ENCODE measurements at regions not wholly inside any gene's neighbourhood (a gene's known extent, or its start where the extent isn't known, plus 50 kb on each side); places are given as distances from the start of the nearest gene placed in this dataset.

- Histone ChIP-seq H3K36me3 (ENCODE audit: insufficient read depth, low read length) (no peaks in the 10 kb centered on the region), H3K9me3 (ENCODE audit: low read length) (no peaks in the 10 kb centered on the region), H3K4me1 (ENCODE audit: insufficient read depth, low read length) (no peaks in the 10 kb centered on the region), H2AFZ (ENCODE audit: low read depth, low read length) (no peak overlapping the region), H3K4me3 (ENCODE audit: low read length) (no peak overlapping the region), H3K27me3 (ENCODE audit: insufficient read depth, low read length) (no peaks in the 10 kb centered on the region)
Measured at GRCh38 chr4:58272311-58272710, 1162.1 kb upstream of the IGFBP7 start.

GRCh38 chr4:58265734-58266133 is 1155.5 kb upstream of the IGFBP7 start:
- Histone ChIP-seq H3K36me3 (ENCODE audit: insufficient read depth, low read length) (no peaks in the 10 kb centered on the region), H3K27me3 (ENCODE audit: insufficient read depth, low read length) (no peaks in the 10 kb centered on the region), H3K4me1 (ENCODE audit: insufficient read depth, low read length) (no peaks in the 10 kb centered on the region), H2AFZ (ENCODE audit: low read depth, low read length) (no peak overlapping the region), H3K4me3 (ENCODE audit: low read length) (no peak overlapping the region), H3K9me3 (ENCODE audit: low read length) (no peaks in the 10 kb centered on the region)

GRCh38 chr4:58261526-58261925 is 1151.3 kb upstream of the IGFBP7 start:
- H3K4me1 ChIP-seq (ENCODE audit: insufficient read depth, low read length), result no peaks in the 10 kb centered on the region
- no peaks in the 10 kb centered on the region for H3K36me3 ChIP-seq (ENCODE audit: insufficient read depth, low read length)
- H3K4me3 ChIP-seq (ENCODE audit: low read length), result no peak overlapping the region
- no peaks in the 10 kb centered on the region for H3K9me3 ChIP-seq (ENCODE audit: low read length)
- H3K27me3 ChIP-seq (ENCODE audit: insufficient read depth, low read length), result no peaks in the 10 kb centered on the region
- H2AFZ ChIP-seq (ENCODE audit: low read depth, low read length), result no peak overlapping the region

- H3K9me3 ChIP-seq (ENCODE audit: low read length), result no peaks in the 10 kb centered on the region
- H2AFZ ChIP-seq (ENCODE audit: low read depth, low read length), result no peak overlapping the region
- no peaks in the 10 kb centered on the region for H3K4me1 ChIP-seq (ENCODE audit: insufficient read depth, low read length)
- no peaks in the 10 kb centered on the region for H3K36me3 ChIP-seq (ENCODE audit: insufficient read depth, low read length)
- H3K27me3 ChIP-seq (ENCODE audit: insufficient read depth, low read length), result no peaks in the 10 kb centered on the region
- no peak overlapping the region for H3K4me3 ChIP-seq (ENCODE audit: low read length)
Measured at GRCh38 chr4:58254291-58254690, 1144.1 kb upstream of the IGFBP7 start.

GRCh38 chr4:58252656-58253055 is 1142.5 kb upstream of the IGFBP7 start:
- H3K36me3 ChIP-seq (ENCODE audit: insufficient read depth, low read length), result no peaks in the 10 kb centered on the region
- no peak overlapping the region for H3K4me3 ChIP-seq (ENCODE audit: low read length)
- H3K4me1 ChIP-seq (ENCODE audit: insufficient read depth, low read length), result no peaks in the 10 kb centered on the region
- H3K9me3 ChIP-seq (ENCODE audit: low read length), result no peaks in the 10 kb centered on the region
- no peaks in the 10 kb centered on the region for H3K27me3 ChIP-seq (ENCODE audit: insufficient read depth, low read length)
- no peak overlapping the region for H2AFZ ChIP-seq (ENCODE audit: low read depth, low read length)

- Histone ChIP-seq H2AFZ (ENCODE audit: low read depth, low read length) (no peak overlapping the region), H3K4me1 (ENCODE audit: insufficient read depth, low read length) (no peaks in the 10 kb centered on the region), H3K4me3 (ENCODE audit: low read length) (no peak overlapping the region), H3K9me3 (ENCODE audit: low read length) (no peaks in the 10 kb centered on the region), H3K27me3 (ENCODE audit: insufficient read depth, low read length) (no peaks in the 10 kb centered on the region), H3K36me3 (ENCODE audit: insufficient read depth, low read length) (no peaks in the 10 kb centered on the region)
Measured at GRCh38 chr4:58247792-58248191, 1137.6 kb upstream of the IGFBP7 start.

GRCh38 chr4:58225460-58225859 is 1115.3 kb upstream of the IGFBP7 start:
- Histone ChIP-seq H3K4me1 (ENCODE audit: insufficient read depth, low read length) (no peaks in the 10 kb centered on the region), H3K27me3 (ENCODE audit: insufficient read depth, low read length) (no peaks in the 10 kb centered on the region), H3K36me3 (ENCODE audit: insufficient read depth, low read length) (no peaks in the 10 kb centered on the region), H2AFZ (ENCODE audit: low read depth, low read length) (no peak overlapping the region), H3K9me3 (ENCODE audit: low read length) (no peaks in the 10 kb centered on the region), H3K4me3 (ENCODE audit: low read length) (no peak overlapping the region)

GRCh38 chr4:58219179-58219578 is 1109.0 kb upstream of the IGFBP7 start:
- no peaks in the 10 kb centered on the region for H3K27me3 ChIP-seq (ENCODE audit: insufficient read depth, low read length)
- no peak overlapping the region for H3K4me3 ChIP-seq (ENCODE audit: low read length)
- H3K4me1 ChIP-seq (ENCODE audit: insufficient read depth, low read length), result no peaks in the 10 kb centered on the region
- H3K9me3 ChIP-seq (ENCODE audit: low read length), result no peaks in the 10 kb centered on the region
- no peak overlapping the region for H2AFZ ChIP-seq (ENCODE audit: low read depth, low read length)
- H3K36me3 ChIP-seq (ENCODE audit: insufficient read depth, low read length), result no peaks in the 10 kb centered on the region

GRCh38 chr4:58216461-58216860 is 1106.3 kb upstream of the IGFBP7 start:
- H2AFZ ChIP-seq (ENCODE audit: low read depth, low read length), result no peak overlapping the region
- H3K4me1 ChIP-seq (ENCODE audit: insufficient read depth, low read length), result no peaks in the 10 kb centered on the region
- no peaks in the 10 kb centered on the region for H3K9me3 ChIP-seq (ENCODE audit: low read length)
- H3K4me3 ChIP-seq (ENCODE audit: low read length), result no peak overlapping the region
- no peaks in the 10 kb centered on the region for H3K36me3 ChIP-seq (ENCODE audit: insufficient read depth, low read length)
- no peaks in the 10 kb centered on the region for H3K27me3 ChIP-seq (ENCODE audit: insufficient read depth, low read length)

- no peaks in the 10 kb centered on the region for H3K4me1 ChIP-seq (ENCODE audit: insufficient read depth, low read length)
- no peak overlapping the region for H3K4me3 ChIP-seq (ENCODE audit: low read length)
- no peaks in the 10 kb centered on the region for H3K9me3 ChIP-seq (ENCODE audit: low read length)
- H2AFZ ChIP-seq (ENCODE audit: low read depth, low read length), result no peak overlapping the region
- no peaks in the 10 kb centered on the region for H3K36me3 ChIP-seq (ENCODE audit: insufficient read depth, low read length)
- no peaks in the 10 kb centered on the region for H3K27me3 ChIP-seq (ENCODE audit: insufficient read depth, low read length)
Measured at GRCh38 chr4:58214376-58214775, 1104.2 kb upstream of the IGFBP7 start.

GRCh38 chr4:58209551-58209950 is 1099.4 kb upstream of the IGFBP7 start:
- no peaks in the 10 kb centered on the region for H3K27me3 ChIP-seq (ENCODE audit: insufficient read depth, low read length)
- no peaks in the 10 kb centered on the region for H3K9me3 ChIP-seq (ENCODE audit: low read length)
- H2AFZ ChIP-seq (ENCODE audit: low read depth, low read length), result no peak overlapping the region
- no peak overlapping the region for H3K4me3 ChIP-seq (ENCODE audit: low read length)
- H3K4me1 ChIP-seq (ENCODE audit: insufficient read depth, low read length), result no peaks in the 10 kb centered on the region
- H3K36me3 ChIP-seq (ENCODE audit: insufficient read depth, low read length), result no peaks in the 10 kb centered on the region

GRCh38 chr4:58209001-58209400 is 1098.8 kb upstream of the IGFBP7 start:
- H3K36me3 ChIP-seq (ENCODE audit: insufficient read depth, low read length), result no peaks in the 10 kb centered on the region
- no peaks in the 10 kb centered on the region for H3K27me3 ChIP-seq (ENCODE audit: insufficient read depth, low read length)
- H2AFZ ChIP-seq (ENCODE audit: low read depth, low read length), result no peak overlapping the region
- H3K4me1 ChIP-seq (ENCODE audit: insufficient read depth, low read length), result no peaks in the 10 kb centered on the region
- no peak overlapping the region for H3K4me3 ChIP-seq (ENCODE audit: low read length)
- no peaks in the 10 kb centered on the region for H3K9me3 ChIP-seq (ENCODE audit: low read length)

- Histone ChIP-seq H2AFZ (ENCODE audit: low read depth, low read length) (no peak overlapping the region), H3K4me3 (ENCODE audit: low read length) (no peak overlapping the region), H3K9me3 (ENCODE audit: low read length) (no peaks in the 10 kb centered on the region), H3K4me1 (ENCODE audit: insufficient read depth, low read length) (no peaks in the 10 kb centered on the region), H3K36me3 (ENCODE audit: insufficient read depth, low read length) (no peaks in the 10 kb centered on the region), H3K27me3 (ENCODE audit: insufficient read depth, low read length) (no peaks in the 10 kb centered on the region)
Measured at GRCh38 chr4:58205446-58206235, 1095.5 kb upstream of the IGFBP7 start.

GRCh38 chr4:58192217-58192616 is 1082.0 kb upstream of the IGFBP7 start:
- Histone ChIP-seq H2AFZ (ENCODE audit: low read depth, low read length) (no peak overlapping the region), H3K4me3 (ENCODE audit: low read length) (no peak overlapping the region), H3K27me3 (ENCODE audit: insufficient read depth, low read length) (no peaks in the 10 kb centered on the region), H3K4me1 (ENCODE audit: insufficient read depth, low read length) (no peaks in the 10 kb centered on the region), H3K9me3 (ENCODE audit: low read length) (no peaks in the 10 kb centered on the region), H3K36me3 (ENCODE audit: insufficient read depth, low read length) (no peaks in the 10 kb centered on the region)
